Fibroblast of the aortic adventitia (primary cell): ENCODE measurements at regions not wholly inside any gene's neighbourhood (a gene's known extent, or its start where the extent isn't known, plus 50 kb on each side); places are given as distances from the start of the nearest gene placed in this dataset.

ENCODE experiments used
- DNase-seq: peaks from one replicate; pipeline ENCODE4 v3.0.0-alpha.2; 2010; ENCODE audit warnings: low read depth
- H3K4me3 ChIP-seq: 2 replicates; pipeline ENCODE4 v1.5.1; 2011; ENCODE audit warnings: low read depth, mild to moderate bottlenecking, control low read depth, low read length, moderate library complexity
- TF ChIP-seq, protein P1 (sequence below): IDR thresholded peaks from 2 replicates; pipeline ENCODE4 v1.5.1; 2011; ENCODE audit warnings: mild to moderate bottlenecking, low read length, control low read depth, inconsistent platforms; ENCODE audit not compliant: insufficient read depth

DNA sequence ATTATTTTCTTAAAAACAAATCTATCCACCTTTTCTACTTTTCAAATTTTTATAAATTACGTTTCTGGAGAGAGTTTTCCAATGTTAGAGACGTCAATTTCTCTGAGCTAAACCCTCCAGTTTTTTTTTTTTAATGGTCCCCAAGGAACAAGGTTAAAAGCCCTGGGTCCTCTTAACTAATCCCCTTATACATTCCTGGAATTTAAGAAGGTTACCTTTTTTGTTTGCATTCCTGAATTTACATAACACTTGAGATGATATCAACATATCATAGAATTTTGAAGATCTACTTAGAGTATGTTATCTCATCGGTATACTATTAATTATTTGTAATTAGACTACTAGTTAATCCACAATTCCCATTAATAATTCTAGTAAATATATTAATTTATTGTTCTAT is 662.2 kb upstream of the LRFN5 start:
- TF ChIP-seq, protein P1, sequence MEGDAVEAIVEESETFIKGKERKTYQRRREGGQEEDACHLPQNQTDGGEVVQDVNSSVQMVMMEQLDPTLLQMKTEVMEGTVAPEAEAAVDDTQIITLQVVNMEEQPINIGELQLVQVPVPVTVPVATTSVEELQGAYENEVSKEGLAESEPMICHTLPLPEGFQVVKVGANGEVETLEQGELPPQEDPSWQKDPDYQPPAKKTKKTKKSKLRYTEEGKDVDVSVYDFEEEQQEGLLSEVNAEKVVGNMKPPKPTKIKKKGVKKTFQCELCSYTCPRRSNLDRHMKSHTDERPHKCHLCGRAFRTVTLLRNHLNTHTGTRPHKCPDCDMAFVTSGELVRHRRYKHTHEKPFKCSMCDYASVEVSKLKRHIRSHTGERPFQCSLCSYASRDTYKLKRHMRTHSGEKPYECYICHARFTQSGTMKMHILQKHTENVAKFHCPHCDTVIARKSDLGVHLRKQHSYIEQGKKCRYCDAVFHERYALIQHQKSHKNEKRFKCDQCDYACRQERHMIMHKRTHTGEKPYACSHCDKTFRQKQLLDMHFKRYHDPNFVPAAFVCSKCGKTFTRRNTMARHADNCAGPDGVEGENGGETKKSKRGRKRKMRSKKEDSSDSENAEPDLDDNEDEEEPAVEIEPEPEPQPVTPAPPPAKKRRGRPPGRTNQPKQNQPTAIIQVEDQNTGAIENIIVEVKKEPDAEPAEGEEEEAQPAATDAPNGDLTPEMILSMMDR, result no peak
- no peak overlapping the region for H3K4me3 ChIP-seq
- no peak for DNase-seq

DNA sequence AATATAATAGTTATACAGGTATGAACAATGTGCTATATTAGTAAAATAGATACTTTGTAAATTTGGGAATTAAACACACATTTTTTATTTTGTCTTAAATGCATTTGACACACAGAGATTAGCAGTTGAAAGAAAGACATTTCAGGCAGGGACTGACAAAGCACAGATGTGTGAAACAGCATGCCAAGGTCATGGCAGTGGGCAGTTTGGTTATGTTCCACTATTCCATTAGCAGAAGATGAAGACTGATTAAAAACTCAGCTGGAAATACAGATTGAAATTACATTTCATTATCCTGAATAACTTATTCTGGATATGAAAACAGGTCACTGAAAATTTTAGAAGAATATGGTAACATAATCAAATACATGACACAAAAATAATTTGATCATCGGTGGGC is 669.8 kb upstream of the LRFN5 start:
- TF ChIP-seq, protein P1, result no peak
- no peak for DNase-seq
- no peak overlapping the region for H3K4me3 ChIP-seq

DNA sequence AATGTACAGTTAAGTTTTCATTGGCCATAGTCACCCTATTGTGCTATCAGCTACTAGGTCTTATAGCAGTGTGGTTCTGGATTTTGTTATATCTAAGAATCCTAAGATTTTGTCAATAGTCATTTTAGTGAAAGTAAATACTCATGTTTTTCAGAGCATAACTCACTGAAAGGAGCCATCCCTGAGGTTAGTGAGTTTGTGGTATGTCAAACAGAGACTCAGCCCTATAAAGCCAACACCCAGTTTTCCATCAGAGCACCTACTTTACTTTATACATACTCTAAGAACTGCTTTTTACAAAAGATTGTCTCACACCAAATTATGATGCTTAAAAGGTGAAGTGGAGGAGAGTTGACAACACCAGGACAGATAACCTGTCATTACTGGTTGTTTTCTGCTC is 686.3 kb upstream of the LRFN5 start:
- no peak overlapping the region for H3K4me3 ChIP-seq
- no peak for DNase-seq
- TF ChIP-seq, protein P1, result no peak

DNA sequence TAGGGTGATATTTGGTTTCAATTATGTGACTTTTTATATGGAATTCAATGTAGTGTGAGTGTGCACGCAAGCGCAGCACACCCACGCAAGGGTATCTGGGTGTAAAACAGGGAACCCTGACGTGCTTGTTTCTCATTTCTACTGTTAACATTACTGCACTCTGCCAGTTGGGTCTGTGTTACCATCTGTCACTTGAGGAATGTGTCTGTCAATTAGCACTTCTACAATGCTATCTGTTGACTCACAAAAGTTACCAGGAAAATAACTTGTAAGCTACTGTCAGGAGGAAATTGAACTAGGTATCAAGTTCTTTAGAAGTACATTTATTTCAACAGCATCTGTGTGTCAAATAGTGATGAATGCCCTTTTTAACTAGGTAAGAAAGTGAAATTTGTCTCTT is 695.5 kb upstream of the LRFN5 start:
- DNase-seq, result no peak
- TF ChIP-seq, protein P1, result no peak
- H3K4me3 ChIP-seq, result no peak overlapping the region

DNA sequence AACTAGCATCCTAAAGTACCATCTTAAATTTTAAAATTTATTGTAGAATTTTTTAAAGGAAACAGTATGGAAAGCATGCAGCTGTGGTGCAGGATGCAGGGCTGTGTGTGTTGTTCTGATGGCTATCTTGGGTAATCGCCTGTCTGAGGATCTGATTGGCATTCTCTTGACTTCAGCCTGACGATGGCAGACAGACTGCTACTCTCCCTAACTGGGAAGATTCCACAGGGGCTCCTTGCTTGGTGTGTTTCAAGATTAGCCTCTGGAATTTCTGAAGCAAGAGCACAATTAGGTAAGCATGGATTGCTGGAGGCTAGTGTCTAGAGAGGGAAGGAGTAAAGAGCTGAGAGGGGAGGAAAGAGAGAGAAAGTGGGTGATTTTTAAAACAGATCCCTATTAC is 696.8 kb upstream of the LRFN5 start:
- no peak for DNase-seq
- TF ChIP-seq, protein P1, result no peak
- no peak overlapping the region for H3K4me3 ChIP-seq

DNA sequence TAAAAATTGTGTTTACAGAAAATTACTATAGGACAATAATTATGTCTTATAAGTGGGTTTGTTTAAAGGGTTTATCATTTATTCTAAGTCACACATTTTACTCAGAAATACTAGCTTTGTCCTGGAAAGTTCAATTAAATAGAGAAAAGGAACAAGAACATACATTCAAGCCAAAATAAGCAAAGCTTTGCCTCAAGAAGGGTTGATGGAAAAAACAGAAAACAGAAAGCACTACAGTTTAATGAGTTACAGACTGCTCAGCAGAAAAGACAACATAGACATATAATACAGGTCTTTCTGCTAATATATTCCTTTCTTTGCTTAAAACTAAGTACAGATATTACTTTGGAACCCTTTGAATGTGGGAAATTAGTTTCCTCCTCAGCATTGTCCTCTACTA is 703.0 kb upstream of the LRFN5 start:
- TF ChIP-seq, protein P1, result no peak
- DNase-seq, result no peak
- H3K4me3 ChIP-seq, result no peak overlapping the region

DNA sequence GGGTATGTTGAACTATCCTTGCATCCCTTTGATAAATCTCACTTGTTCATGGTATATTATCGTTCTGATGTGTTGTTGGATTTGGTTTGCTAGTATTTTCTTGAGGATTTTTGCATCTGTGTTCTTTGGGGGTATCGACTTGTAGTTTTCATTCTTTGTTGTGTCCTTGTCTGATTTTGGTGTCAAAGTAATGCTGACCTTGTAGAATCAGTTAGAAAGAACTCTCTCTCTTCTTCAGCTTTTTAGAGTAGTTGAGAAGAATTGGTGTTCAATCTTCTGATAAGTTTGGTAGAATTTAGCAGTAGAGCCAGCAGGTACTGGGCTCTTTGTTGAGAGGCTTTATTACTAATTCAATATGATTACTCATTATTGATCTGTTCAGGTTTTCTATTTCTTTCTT is 707.2 kb upstream of the LRFN5 start:
- TF ChIP-seq, protein P1, result no peak
- H3K4me3 ChIP-seq, result no peak overlapping the region
- no peak for DNase-seq
